ENCODE measurements at regions not wholly inside any gene's neighbourhood (a gene's known extent, or its start where the extent isn't known, plus 50 kb on each side); places are given as distances from the start of the nearest gene placed in this dataset.

- DNase-seq (ENCODE audit: low read depth): no peak
Observed at GRCh38 chr7:118563311-118563710, 338.8 kb downstream of the ANKRD7 start.

DNA sequence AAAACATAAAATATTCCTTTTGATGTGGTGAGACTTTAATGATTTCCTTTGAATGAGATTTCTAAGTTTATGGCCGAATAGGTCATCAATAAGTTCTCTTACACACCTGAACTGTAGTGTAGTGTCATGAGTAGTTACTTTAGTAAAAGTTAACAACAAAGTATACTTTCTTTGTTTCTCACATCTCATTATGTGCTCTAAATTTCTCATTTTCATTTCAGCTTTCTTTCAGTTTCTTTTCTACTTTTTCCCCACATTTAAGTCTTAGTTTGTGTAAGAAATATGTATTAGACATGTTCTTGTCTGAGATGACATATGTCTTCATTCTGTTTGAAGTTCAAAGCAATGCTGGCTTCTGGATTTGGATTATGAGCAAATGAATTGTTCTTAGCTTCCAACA lies 348.1 kb downstream of the ANKRD7 start:
- DNase-seq (ENCODE audit: low read depth): no peak

DNA sequence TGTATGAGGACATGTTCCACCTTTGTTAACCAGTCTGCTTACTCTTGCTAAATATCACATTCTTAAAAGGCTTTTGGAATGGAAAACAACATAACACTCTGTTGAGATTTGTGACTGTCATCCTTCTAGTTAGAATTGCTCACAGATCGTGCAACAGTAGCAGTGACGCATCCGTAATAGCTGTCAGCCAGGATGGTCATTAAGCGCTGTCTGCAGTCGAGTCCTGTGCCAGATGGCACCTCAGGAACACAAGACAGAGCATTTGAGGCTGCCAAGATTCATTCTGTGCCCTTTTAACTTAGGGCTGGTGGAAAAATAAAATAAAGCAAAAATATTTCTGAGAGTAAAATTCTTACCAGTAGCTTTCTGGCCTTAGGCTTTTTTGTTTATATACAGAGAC lies 348.6 kb downstream of the ANKRD7 start:
- no peak for DNase-seq (ENCODE audit: low read depth)

DNA sequence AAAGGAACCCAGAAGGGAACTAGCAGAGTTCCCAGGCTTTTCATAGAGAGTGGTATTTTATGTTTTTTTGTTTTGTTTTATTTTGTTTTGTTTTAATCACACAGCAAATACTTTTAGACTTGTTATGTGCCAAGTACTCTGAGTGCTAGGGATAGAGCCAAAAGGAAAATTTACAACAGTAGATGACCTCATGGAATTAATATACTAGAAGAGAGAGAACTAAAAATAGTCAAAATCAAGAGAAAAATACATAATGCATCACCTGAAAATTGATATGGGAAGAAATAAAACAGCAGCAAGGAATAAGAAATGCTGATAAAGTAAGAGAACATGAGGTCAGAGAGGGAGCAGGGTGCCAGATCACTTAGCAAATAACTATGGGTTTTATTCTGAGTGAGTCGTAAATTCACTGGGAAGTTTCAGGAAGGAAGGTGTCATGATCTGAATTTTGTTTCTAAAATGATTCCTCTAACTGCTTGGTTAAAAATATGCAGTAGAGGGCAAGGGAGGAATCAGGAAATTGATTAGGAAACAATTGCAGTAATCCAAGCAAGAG lies 351.0 kb downstream of the ANKRD7 start:
- no peak for DNase-seq (ENCODE audit: low read depth)

GRCh38 chr7:118580743-118581382 lies 356.4 kb downstream of the ANKRD7 start:
- DNase-seq (ENCODE audit: low read depth): no peak

DNA sequence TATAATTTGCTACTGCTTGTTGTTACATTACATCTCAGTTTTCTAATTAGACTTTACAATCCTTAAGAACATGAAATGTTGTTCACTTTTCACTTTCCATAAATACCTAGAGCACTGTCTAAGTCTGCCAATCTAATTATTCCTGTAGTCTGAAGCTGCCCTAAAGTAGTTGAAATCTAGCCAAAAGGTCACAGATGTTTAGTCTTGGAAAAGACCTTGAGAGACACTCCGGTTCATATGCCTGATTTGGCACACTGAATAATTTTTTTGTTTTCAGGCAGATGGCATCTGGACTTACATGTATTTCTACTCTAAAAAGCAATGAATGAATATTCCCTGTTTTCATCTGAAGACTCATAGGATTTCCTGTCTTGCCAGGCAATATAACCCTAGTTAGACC lies 359.1 kb downstream of the ANKRD7 start:
- DNase-seq (ENCODE audit: low read depth): no peak

- no peak for DNase-seq (ENCODE audit: low read depth)
Observed at GRCh38 chr7:118586248-118586647, 361.7 kb downstream of the ANKRD7 start.

- DNase-seq (ENCODE audit: low read depth): no peak
Observed at GRCh38 chr7:118590107-118590506, 365.6 kb downstream of the ANKRD7 start.

GRCh38 chr7:118602090-118602489 lies 377.6 kb downstream of the ANKRD7 start:
- no peak for DNase-seq (ENCODE audit: low read depth)

GRCh38 chr7:118606602-118607001 lies 382.1 kb downstream of the ANKRD7 start:
- DNase-seq (ENCODE audit: low read depth): no peak

- no peak for DNase-seq (ENCODE audit: low read depth)
Observed at GRCh38 chr7:118609207-118609606, 384.7 kb downstream of the ANKRD7 start.

GRCh38 chr7:118615681-118616080 lies 391.2 kb downstream of the ANKRD7 start:
- no peak for DNase-seq (ENCODE audit: low read depth)

- DNase-seq (ENCODE audit: low read depth): no peak
Observed at GRCh38 chr7:118621810-118622360, 397.4 kb downstream of the ANKRD7 start.

GRCh38 chr7:118626739-118627138 lies 402.2 kb downstream of the ANKRD7 start:
- no peak for DNase-seq (ENCODE audit: low read depth)

GRCh38 chr7:118627467-118627866 lies 403.0 kb downstream of the ANKRD7 start:
- DNase-seq (ENCODE audit: low read depth): no peak

- no peak for DNase-seq (ENCODE audit: low read depth)
Observed at GRCh38 chr7:118629898-118630438, 405.5 kb downstream of the ANKRD7 start.

GRCh38 chr7:118642396-118642795 lies 417.9 kb downstream of the ANKRD7 start:
- no peak for DNase-seq (ENCODE audit: low read depth)

- DNase-seq (ENCODE audit: low read depth): no peak
Observed at GRCh38 chr7:118644346-118644745, 419.8 kb downstream of the ANKRD7 start.

DNA sequence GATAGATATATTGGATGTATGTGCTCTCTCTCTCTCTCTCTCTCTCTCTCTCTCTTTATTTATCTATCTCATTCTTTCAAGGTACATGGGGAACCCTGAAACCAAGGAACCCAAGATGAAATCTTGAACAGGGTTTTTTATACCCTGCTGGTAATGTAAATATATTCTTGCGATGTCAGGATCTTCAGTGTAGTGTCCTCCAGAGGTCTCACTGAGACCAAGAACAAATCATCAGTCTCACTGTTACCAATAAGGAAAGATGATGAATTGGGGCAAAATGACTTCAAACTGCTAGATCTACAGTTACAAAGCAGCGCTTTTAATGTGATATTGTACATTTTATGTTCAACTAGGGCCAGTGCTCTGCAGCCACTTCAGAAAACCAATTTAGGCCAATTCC lies 423.5 kb downstream of the ANKRD7 start:
- DNase-seq (ENCODE audit: low read depth): no peak

- no peak for DNase-seq (ENCODE audit: low read depth)
Observed at GRCh38 chr7:118657391-118658005, 433.0 kb downstream of the ANKRD7 start.

DNA sequence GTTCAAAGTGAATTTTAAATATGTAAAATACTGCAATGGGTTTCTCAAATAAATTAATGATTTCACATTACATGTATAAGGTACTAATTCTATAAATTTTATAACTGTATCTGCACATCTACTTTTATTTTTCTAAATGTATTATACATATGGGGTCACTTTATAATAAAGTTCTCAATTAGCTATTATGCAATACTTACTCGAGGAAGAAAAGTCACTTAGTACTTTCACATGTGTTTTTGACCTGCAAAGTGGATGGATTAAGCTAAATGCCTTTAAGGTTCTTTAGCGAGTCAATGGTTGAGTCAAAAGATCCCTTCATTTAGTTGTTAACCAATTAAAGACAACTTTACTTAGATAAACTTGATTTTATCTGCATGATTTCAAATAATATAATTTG lies 437.8 kb downstream of the ANKRD7 start:
- no peak for DNase-seq (ENCODE audit: low read depth)

DNA sequence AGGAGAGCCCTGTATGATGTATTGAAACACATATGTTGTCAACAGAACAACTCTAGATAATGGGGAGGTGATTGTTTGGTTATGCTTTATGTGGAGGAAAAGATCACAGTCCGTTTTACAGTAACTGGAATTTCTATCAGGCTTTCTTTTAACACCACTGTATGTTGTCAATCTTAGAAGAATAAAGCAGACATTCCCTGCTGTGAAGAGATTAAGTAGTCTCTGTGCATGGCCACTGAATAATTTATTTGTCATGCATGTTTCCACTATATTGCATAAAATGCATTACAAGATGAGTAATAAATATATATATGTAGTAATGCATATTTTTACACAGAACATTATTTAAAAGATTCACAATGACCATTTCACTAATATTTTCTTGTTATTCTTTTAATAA lies 440.0 kb downstream of the ANKRD7 start:
- DNase-seq (ENCODE audit: low read depth): no peak
